Kidney epithelial cell (primary cell): ENCODE measurements at regions not wholly inside any gene's neighbourhood (a gene's known extent, or its start where the extent isn't known, plus 50 kb on each side); places are given as distances from the start of the nearest gene placed in this dataset.
"Not testable (repeated sequence)": the region's sequence is repeated elsewhere in the genome, so short reads cannot be mapped to it uniquely, and the experiment has no call there.

Experiments used
- DNase-seq: peaks from one replicate; pipeline ENCODE4 v3.0.0-alpha.2; 2010; ENCODE audit warnings: low read depth
- H3K27me3 ChIP-seq: 2 replicates; pipeline ENCODE4 v1.6.0; 2011; ENCODE audit warnings: low read length; ENCODE audit not compliant: control insufficient read depth, insufficient read depth
- H3K36me3 ChIP-seq: 2 replicates; pipeline ENCODE4 v1.5.1; 2011; ENCODE audit warnings: low read length; ENCODE audit not compliant: control insufficient read depth, insufficient read depth
- H3K4me3 ChIP-seq: 2 replicates; pipeline ENCODE4 v1.5.1; 2011; ENCODE audit warnings: low read depth, mild to moderate bottlenecking, control low read depth, low read length
- CTCF ChIP-seq: IDR thresholded peaks from 2 replicates; pipeline ENCODE4 v1.5.1; 2011; ENCODE audit warnings: mild to moderate bottlenecking, moderate library complexity, low read length, control low read depth, inconsistent platforms; ENCODE audit not compliant: insufficient read depth, poor library complexity, severe bottlenecking

- Histone ChIP-seq H3K4me3 (no peak overlapping the region), H3K27me3 (no peaks in the 10 kb centered on the region), H3K36me3 (no peaks in the 10 kb centered on the region)
- DNase-seq: no peak
- TF ChIP-seq CTCF: no peak
Observed at GRCh38 chr14:43745746-43746145, 761.3 kb downstream of the FSCB start.

- Histone ChIP-seq H3K4me3 (no peak overlapping the region), H3K36me3 (no peaks in the 10 kb centered on the region), H3K27me3 (no peaks in the 10 kb centered on the region)
- no peak for DNase-seq
- no peak for TF ChIP-seq CTCF
Observed at GRCh38 chr14:43735932-43736331, 771.2 kb downstream of the FSCB start.

- Histone ChIP-seq H3K27me3 (no peaks in the 10 kb centered on the region), H3K4me3 (no peak overlapping the region), H3K36me3 (no peaks in the 10 kb centered on the region)
- no peak for DNase-seq
- no peak for TF ChIP-seq CTCF
Observed at GRCh38 chr14:43729143-43729542, 777.9 kb downstream of the FSCB start.

- DNase-seq: no peak
- Histone ChIP-seq H3K36me3 (no peaks in the 10 kb centered on the region), H3K27me3 (no peaks in the 10 kb centered on the region), H3K4me3 (no peak overlapping the region)
- no peak for TF ChIP-seq CTCF
Observed at GRCh38 chr14:43706900-43707299, 800.2 kb downstream of the FSCB start.

- not testable (repeated sequence) for H3K36me3 ChIP-seq, DNase-seq, H3K4me3 ChIP-seq, H3K27me3 ChIP-seq
Observed at GRCh38 chr14:43698561-43699284, 808.4 kb downstream of the FSCB start.

GRCh38 chr14:43697003-43697402 is 810.1 kb downstream of the FSCB start:
- H3K27me3 ChIP-seq: no peaks in the 10 kb centered on the region
- H3K4me3 ChIP-seq: no peak overlapping the region
- no peak for TF ChIP-seq CTCF
- H3K36me3 ChIP-seq: no peaks in the 10 kb centered on the region
- no peak for DNase-seq
